Panc1 (cell line): ENCODE measurements at regions not wholly inside any gene's neighbourhood (a gene's known extent, or its start where the extent isn't known, plus 50 kb on each side); places are given as distances from the start of the nearest gene placed in this dataset.

Experiments used
- CTCF ChIP-seq: fragments of 450-650 bp; IDR thresholded peaks from 2 replicates; pipeline ENCODE4 v1.5.1; 2017; ENCODE audit warnings: mild to moderate bottlenecking
- POLR2AphosphoS5 ChIP-seq: IDR thresholded peaks from 2 replicates; pipeline ENCODE4 v1.6.1; 2012; ENCODE audit warnings: mild to moderate bottlenecking, low read depth, low read length, moderate library complexity
- SIN3A ChIP-seq: IDR thresholded peaks from 2 replicates; pipeline ENCODE4 v1.6.1; 2012; ENCODE audit warnings: low read depth, mild to moderate bottlenecking, low read length, moderate library complexity, borderline replicate concordance; ENCODE audit not compliant: insufficient read depth
- TF ChIP-seq, protein P1 (sequence below), 2 experiments: IDR thresholded peaks; 2 replicates each; pipeline ENCODE4 v1.6.1; 2011 to 2012; ENCODE audit warnings: low read depth in 2 of 2, control low read depth in 1 of 2, low read length in 1 of 2, mild to moderate bottlenecking in 1 of 2, moderate library complexity in 1 of 2; ENCODE audit not compliant: insufficient read depth in 1 of 2

- TF ChIP-seq CTCF (no peak), POLR2AphosphoS5 (no peak), SIN3A (no peak)
- TF ChIP-seq, protein P1, sequence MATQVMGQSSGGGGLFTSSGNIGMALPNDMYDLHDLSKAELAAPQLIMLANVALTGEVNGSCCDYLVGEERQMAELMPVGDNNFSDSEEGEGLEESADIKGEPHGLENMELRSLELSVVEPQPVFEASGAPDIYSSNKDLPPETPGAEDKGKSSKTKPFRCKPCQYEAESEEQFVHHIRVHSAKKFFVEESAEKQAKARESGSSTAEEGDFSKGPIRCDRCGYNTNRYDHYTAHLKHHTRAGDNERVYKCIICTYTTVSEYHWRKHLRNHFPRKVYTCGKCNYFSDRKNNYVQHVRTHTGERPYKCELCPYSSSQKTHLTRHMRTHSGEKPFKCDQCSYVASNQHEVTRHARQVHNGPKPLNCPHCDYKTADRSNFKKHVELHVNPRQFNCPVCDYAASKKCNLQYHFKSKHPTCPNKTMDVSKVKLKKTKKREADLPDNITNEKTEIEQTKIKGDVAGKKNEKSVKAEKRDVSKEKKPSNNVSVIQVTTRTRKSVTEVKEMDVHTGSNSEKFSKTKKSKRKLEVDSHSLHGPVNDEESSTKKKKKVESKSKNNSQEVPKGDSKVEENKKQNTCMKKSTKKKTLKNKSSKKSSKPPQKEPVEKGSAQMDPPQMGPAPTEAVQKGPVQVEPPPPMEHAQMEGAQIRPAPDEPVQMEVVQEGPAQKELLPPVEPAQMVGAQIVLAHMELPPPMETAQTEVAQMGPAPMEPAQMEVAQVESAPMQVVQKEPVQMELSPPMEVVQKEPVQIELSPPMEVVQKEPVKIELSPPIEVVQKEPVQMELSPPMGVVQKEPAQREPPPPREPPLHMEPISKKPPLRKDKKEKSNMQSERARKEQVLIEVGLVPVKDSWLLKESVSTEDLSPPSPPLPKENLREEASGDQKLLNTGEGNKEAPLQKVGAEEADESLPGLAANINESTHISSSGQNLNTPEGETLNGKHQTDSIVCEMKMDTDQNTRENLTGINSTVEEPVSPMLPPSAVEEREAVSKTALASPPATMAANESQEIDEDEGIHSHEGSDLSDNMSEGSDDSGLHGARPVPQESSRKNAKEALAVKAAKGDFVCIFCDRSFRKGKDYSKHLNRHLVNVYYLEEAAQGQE (IDR thresholded peaks at IDR 0.05; ENCODE audit: insufficient read depth in 1 of 2, low read depth in 2 of 2, low read length in 1 of 2) = no peak
Observed at GRCh38 chr6:19382676-19383075, 454.5 kb upstream of the ID4 start.
